Osteoblast (primary cell): ENCODE measurements at regions not wholly inside any gene's neighbourhood (a gene's known extent, or its start where the extent isn't known, plus 50 kb on each side); places are given as distances from the start of the nearest gene placed in this dataset.

Experiments
- DNase-seq: peaks from one replicate; pipeline ENCODE4 v3.0.0; 2011; ENCODE audit warnings: low spot score, mixed read lengths; ENCODE audit not compliant: insufficient read length; ENCODE audit errors: missing footprints
- H2AFZ ChIP-seq: 2 replicates; pipeline ENCODE4 v1.6.0; 2011; ENCODE audit warnings: mild to moderate bottlenecking, low read length
- H3K27ac ChIP-seq: 2 replicates; pipeline ENCODE4 v1.5.1; 2011; ENCODE audit warnings: mild to moderate bottlenecking, low read depth, low read length, moderate library complexity
- H3K27me3 ChIP-seq: 2 replicates; pipeline ENCODE4 v1.6.0; 2012; ENCODE audit warnings: mild to moderate bottlenecking, control low read depth, inconsistent platforms, low read length, moderate library complexity; ENCODE audit not compliant: insufficient read depth
- H3K36me3 ChIP-seq: 2 replicates; pipeline ENCODE4 v1.5.1; 2011; ENCODE audit warnings: mild to moderate bottlenecking, low read length, control low read depth, moderate library complexity; ENCODE audit not compliant: insufficient read depth
- H3K4me1 ChIP-seq: 2 replicates; pipeline ENCODE4 v1.5.1; 2011; ENCODE audit warnings: mild to moderate bottlenecking, low read length, control low read depth, moderate library complexity; ENCODE audit not compliant: insufficient read depth
- H3K4me2 ChIP-seq: 2 replicates; pipeline ENCODE4 v1.6.0; 2011; ENCODE audit warnings: mild to moderate bottlenecking, low read length; ENCODE audit not compliant: insufficient read depth
- H3K4me3 ChIP-seq: fragments of 200-600 bp; sonication (generic); 3 replicates; pipeline ENCODE4 v1.5.1; 2012; ENCODE audit warnings: mild to moderate bottlenecking, low read length, inconsistent platforms; ENCODE audit not compliant: insufficient read depth
- H3K79me2 ChIP-seq: 2 replicates; pipeline ENCODE4 v1.6.0; 2012; ENCODE audit warnings: mild to moderate bottlenecking, low read length, control low read depth, inconsistent platforms; ENCODE audit not compliant: insufficient read depth
- H3K9me3 ChIP-seq: 2 replicates; pipeline ENCODE4 v1.5.1; 2011; ENCODE audit warnings: low read depth, low read length, control low read depth
- H4K20me1 ChIP-seq: 2 replicates; pipeline ENCODE4 v1.6.0; 2012; ENCODE audit warnings: mild to moderate bottlenecking, low read length, control low read depth; ENCODE audit not compliant: insufficient read depth
- CTCF ChIP-seq: IDR thresholded peaks from 2 replicates; pipeline ENCODE4 v1.5.1; 2011; ENCODE audit warnings: mild to moderate bottlenecking, low read depth, low read length, moderate library complexity; ENCODE audit errors: extremely low read depth

GRCh38 chr3:26839001-26839400 is 216.4 kb downstream of the LRRC3B start:
- Histone ChIP-seq H2AFZ (no peak overlapping the region), H3K9me3 (peaks cover 4% of the 10 kb centered on the region), H3K79me2 (no peaks in the 10 kb centered on the region), H3K27ac (no peak overlapping the region), H3K4me3 (no peak overlapping the region), H3K4me1 (no peaks in the 10 kb centered on the region), H3K36me3 (no peaks in the 10 kb centered on the region), H3K27me3 (no peaks in the 10 kb centered on the region), H3K4me2 (no peak overlapping the region), H4K20me1 (no peaks in the 10 kb centered on the region)
- DNase-seq: no peak
- no peak for TF ChIP-seq CTCF

GRCh38 chr3:26840272-26840870 is 217.8 kb downstream of the LRRC3B start:
- H4K20me1 ChIP-seq: no peaks in the 10 kb centered on the region
- no peak overlapping the region for H3K4me2 ChIP-seq
- no peak overlapping the region for H2AFZ ChIP-seq
- H3K79me2 ChIP-seq: no peaks in the 10 kb centered on the region
- DNase-seq: no peak
- H3K9me3 ChIP-seq: peaks cover 2% of the 10 kb centered on the region
- TF ChIP-seq CTCF: no peak
- no peak overlapping the region for H3K27ac ChIP-seq
- no peak overlapping the region for H3K4me3 ChIP-seq
- no peaks in the 10 kb centered on the region for H3K4me1 ChIP-seq
- H3K36me3 ChIP-seq: no peaks in the 10 kb centered on the region
- no peaks in the 10 kb centered on the region for H3K27me3 ChIP-seq

GRCh38 chr3:26845194-26845593 is 222.6 kb downstream of the LRRC3B start:
- Histone ChIP-seq H3K9me3 (peaks cover 2% of the 10 kb centered on the region), H3K4me1 (no peaks in the 10 kb centered on the region), H3K4me2 (no peak overlapping the region), H2AFZ (no peak overlapping the region), H3K79me2 (no peaks in the 10 kb centered on the region), H3K36me3 (no peaks in the 10 kb centered on the region), H3K27ac (no peak overlapping the region), H4K20me1 (no peaks in the 10 kb centered on the region), H3K4me3 (no peak overlapping the region), H3K27me3 (no peaks in the 10 kb centered on the region)
- DNase-seq: no peak
- no peak for TF ChIP-seq CTCF

- H3K4me3 ChIP-seq: no peak overlapping the region
- H3K27ac ChIP-seq: no peak overlapping the region
- H3K4me2 ChIP-seq: no peak overlapping the region
- H3K9me3 ChIP-seq: no peaks in the 10 kb centered on the region
- H3K79me2 ChIP-seq: no peaks in the 10 kb centered on the region
- H3K27me3 ChIP-seq: no peaks in the 10 kb centered on the region
- no peak overlapping the region for H2AFZ ChIP-seq
- H3K36me3 ChIP-seq: no peaks in the 10 kb centered on the region
- no peaks in the 10 kb centered on the region for H4K20me1 ChIP-seq
- TF ChIP-seq CTCF: no peak
- no peak for DNase-seq
- H3K4me1 ChIP-seq: no peaks in the 10 kb centered on the region
Measured at GRCh38 chr3:26847680-26848079, 225.1 kb downstream of the LRRC3B start.
